A673 (cell line): ENCODE measurements at regions not wholly inside any gene's neighbourhood (a gene's known extent, or its start where the extent isn't known, plus 50 kb on each side); places are given as distances from the start of the nearest gene placed in this dataset.

Source experiments
- CTCF ChIP-seq: fragments of 300-800, 200-600 bp; sonication (generic); conservative IDR thresholded peaks from 2 replicates; pipeline ENCODE4 v1.5.1; 2017; ENCODE audit warnings: low read depth, mild to moderate bottlenecking, antibody characterized with exemption, low read length, moderate library complexity, mixed read lengths
- EZH2 ChIP-seq: fragments of 200-600 bp; sonication (generic); IDR thresholded peaks from 2 replicates; pipeline ENCODE4 v1.6.1; 2017; ENCODE audit warnings: borderline replicate concordance, low read depth, mild to moderate bottlenecking, mixed read lengths, antibody characterized with exemption, low read length; ENCODE audit not compliant: poor library complexity, severe bottlenecking

DNA sequence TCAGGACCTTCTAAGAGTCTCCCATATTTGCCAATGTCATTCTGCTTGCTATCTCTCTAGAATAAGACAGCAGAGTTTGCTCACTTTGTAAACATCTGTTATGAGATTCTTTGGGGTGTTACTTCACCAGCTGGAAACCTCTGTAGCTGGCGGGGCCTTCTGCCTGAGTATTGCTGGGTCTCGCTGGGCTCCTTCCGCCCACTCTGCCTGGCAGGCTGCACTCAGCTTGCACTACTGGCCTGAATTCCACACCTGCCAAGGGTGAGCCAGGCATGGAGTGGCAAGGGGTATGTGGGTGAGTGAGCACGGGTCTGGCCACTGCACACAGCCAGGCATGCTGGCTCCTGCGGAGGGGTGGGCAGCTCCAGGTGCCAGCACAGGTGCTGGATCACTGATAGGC, 267.3 kb upstream of the PDE3A start:
- TF ChIP-seq CTCF: no peak
- no peak for TF ChIP-seq EZH2
